HG02884 (cell line): ENCODE measurements at regions not wholly inside any gene's neighbourhood (a gene's known extent, or its start where the extent isn't known, plus 50 kb on each side); places are given as distances from the start of the nearest gene placed in this dataset.

Experiments
- ATAC-seq: cut with Tn5 transposase; IDR thresholded peaks from one replicate; pipeline ENCODE4 v1.9.1; 2021; ENCODE audit warnings: mild to moderate bottlenecking, moderate library complexity; ENCODE audit not compliant: unreplicated experiment

DNA sequence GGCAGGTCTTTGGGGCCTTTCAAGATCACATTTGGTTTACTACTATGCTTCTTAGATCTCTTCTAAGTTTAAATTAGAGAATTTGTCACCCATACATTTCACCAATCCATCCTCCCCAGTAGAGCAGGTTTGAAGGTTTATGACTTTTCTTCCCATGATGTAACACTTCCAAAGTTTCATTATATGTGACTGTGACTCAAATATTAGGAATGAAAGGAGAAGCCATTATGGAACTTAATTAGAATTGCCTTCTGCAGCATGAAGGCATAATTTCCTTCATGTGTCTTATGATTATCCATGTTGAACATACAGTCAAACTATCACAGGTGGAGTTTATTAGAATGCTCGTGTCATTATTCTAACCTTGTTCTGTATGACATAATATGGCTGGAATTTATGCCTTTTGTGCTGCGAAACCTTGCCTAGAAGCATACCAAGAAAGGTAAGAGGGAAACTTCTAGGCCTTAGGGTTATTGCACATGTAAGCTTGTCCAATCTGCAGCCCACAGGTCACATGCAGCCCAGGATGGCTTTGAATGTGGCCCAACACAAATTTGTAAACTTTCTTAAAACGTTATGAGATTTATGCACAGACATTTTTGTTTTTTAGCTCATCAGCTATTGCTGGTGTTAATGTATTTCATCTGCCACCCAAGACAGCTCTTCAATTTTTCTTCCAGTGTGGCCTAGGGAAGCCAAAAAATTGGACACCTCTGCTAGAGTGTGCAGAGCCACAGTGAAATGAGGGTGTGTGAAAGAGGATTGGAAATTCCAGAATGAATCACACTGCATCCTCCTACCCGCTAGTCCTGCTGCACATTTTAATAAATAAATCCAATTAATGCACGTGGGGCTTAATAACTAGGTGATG, 133.6 kb downstream of the TMEM26 start:
- ATAC-seq: no peak

DNA sequence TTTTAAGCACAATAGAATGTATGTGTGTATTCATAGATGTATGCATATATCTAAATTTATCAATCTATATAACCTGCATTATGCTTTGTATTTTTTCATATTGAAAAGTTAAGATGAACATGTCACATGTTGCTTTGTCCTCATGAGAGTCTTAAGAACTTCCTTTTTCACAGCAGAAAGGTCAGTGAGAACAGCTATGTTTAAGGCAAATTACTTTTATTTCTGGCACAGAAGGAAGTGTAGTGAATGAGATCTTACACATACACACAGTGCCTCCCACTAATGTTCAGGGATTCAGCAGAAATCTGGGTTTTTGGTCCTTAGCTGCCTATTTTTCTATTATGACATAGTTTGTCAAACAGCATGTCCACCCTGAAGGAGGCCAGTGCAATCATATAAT, 134.8 kb downstream of the TMEM26 start:
- no peak for ATAC-seq

DNA sequence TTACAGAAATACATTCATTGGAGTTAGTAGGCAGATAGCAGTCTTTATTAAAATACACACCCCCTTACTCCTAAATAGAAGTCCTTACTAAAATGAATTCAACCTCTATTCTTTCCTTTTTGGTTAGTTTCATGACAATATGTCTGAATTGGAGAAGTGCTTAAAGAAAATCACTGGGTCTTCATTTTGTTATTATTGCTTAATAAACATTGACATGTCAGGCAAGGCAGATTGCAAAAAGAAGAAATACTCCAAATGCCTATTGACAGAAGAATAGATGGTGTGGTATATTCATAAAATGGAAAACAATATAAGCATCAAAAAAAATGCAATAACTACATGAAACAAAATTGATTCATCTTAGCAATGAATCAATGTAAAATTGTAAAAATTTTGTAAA, 135.5 kb downstream of the TMEM26 start:
- ATAC-seq: no peak

DNA sequence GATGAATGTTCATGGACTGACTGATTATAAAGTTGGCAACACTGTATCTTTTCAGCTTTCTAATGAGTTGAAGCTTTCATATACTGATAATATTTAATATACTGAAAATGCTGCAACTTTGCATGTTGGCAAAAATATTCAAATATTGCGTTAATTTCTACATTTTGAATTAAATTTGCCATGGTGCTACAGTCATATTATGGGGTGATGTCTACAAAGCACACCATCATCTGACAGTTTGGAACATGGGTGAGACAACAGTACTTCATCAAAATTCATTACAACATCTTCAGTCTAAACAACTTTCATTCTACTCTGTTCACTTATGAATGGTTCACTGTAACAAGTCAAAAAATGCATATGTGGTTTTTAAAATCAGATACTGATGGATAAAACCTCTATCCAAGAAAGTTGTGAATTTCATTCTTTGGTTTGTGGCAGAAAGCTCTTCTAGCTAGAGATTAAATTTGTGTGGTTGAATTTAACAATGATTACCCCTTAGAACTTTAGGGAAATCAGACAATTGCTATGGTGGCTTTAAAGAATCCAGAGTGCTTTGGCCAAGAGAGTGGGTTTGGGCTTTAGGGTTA, 136.4 kb downstream of the TMEM26 start:
- ATAC-seq: no peak

DNA sequence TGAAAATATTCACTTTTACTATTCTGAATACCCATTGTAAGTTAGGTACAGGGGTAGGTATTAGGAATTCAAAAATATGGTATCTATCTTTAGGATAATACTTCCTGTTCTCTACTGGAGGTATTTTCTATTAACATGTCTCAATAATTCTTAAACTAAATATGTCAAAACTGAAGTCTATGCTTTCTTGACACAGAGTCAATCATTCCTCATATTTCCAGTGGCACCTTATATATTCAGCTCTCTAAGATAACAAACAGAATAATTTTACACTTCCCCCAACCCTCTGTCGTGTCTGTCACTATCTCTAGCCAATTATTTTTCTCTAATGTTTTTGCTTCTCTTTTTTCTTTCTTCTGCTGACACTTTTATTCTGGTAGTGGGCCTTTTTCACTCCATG, 138.9 kb downstream of the TMEM26 start:
- ATAC-seq: no peak

DNA sequence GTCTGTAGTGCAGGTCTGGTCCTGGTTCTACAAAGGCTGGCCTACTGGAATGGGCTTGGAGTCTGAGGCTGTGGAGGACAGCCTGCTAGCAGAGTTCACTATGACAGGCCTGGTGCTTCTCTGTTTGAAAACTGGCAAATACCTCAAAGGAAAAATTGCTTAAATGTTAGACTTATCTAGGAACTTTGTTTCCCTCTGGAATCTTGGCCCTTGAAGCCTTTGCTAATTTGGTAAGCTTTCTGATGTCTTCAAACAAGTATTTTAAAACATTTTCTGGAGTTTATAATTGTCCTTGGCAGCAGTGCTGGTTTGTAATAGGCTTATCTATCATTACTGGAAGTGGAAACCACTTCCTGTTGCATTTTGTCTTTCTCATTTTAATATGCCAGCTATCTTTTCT, 139.7 kb downstream of the TMEM26 start:
- ATAC-seq: no peak

DNA sequence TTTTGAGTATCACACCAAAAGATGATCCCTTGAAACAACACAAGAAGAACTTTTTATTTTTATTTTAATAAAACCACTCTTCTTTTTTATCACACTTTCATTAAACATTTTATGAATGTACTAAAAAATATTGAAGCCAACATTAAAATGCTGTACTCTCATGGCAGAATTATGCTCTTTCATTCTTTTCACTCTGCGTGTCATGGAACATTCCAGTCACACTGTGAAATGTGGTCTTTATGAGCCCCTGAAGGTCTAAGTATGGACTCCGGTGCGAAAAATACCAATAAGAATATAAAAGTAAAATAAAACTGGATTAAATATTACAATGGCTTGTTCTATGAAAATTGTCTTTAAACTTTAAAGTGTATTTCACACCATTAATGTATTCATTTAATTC, 148.4 kb downstream of the TMEM26 start:
- ATAC-seq: no peak

GRCh38 chr10:61302124-61302523, 151.1 kb downstream of the TMEM26 start:
- ATAC-seq: no peak

DNA sequence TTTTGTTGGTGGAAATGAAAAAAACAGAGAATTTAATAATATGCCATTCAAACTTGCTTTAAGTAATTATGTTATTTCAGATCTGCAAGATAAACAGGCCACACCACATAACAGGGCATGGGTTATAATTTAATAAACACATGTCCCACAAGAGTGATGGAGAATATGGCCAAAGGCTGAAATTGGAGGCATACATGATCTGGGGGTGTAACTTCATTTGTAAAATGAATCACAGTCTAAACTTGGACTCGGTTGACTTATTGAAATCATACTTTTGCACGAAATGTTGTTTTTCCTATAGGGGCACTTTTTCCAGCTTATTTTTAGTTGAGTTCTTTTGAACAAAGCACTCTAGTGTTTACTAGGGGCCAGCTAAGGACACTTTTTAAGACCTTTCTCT, 151.6 kb downstream of the TMEM26 start:
- no peak for ATAC-seq

DNA sequence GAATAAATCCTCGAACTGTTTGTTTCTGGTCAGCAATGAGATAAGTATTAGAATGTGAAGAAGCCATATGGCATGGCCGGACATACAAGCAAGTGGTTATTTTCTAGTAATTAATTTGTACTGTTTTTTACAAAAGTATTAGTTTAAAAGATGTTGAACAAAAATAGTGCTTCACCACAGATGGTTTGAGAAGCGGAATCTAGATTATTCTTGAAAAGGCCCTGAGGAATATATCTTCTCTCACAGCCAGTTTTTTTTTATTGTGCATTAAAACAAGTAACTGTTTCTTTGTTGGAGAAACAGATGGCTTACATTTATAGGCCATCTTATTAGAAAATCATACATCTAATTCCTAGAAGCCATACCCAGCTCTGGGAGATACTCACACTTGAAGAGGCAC, 153.3 kb downstream of the TMEM26 start:
- ATAC-seq: no peak

GRCh38 chr10:61299156-61299555, 154.0 kb downstream of the TMEM26 start:
- no peak for ATAC-seq

DNA sequence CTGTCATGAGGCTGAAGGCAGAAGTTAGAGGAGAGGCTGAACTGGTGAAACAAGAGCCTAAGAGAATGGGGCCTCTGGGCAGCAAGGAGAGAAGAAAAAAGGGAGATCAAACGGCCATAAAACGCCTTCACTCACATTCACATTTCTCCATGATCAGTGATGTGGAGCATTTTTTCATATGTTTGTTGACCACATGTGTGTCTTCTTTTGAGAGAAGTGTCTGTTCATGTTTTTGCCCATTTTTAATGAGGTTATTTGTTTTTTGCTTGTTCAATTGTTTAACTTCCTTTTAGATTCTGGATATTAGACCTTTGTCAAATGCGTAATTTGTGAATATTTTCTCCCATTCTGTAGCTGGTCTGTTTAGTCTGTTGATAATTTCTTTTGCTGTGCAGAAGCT, 155.0 kb downstream of the TMEM26 start:
- no peak for ATAC-seq

GRCh38 chr10:61296161-61296560, 157.0 kb downstream of the TMEM26 start:
- no peak for ATAC-seq

GRCh38 chr10:61294131-61294530, 159.1 kb downstream of the TMEM26 start:
- ATAC-seq: no peak

- ATAC-seq: no peak
These were observed 163.4 kb downstream of the TMEM26 start for GRCh38 chr10:61289813-61290212.

DNA sequence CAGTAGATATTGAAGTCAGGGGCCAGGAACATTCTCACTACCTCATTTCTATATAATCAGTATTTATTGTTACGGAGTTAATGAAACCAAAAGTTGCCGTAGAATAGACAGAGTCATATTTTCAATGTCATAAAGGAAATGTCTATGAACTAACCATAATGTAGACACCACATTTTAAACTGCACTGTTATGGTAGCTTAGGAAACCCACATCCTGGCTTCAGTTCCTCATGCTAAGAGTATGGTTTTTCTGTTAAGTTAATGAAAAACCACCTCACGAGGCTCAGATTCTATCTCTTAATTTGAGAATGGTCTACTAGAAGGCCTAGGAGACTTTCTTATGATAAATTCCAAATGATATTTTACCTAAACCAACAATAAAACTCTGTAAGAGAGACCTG, 166.5 kb downstream of the TMEM26 start:
- peak; percentile 100 for ATAC-seq

- ATAC-seq: no peak
These were observed 167.4 kb downstream of the TMEM26 start for GRCh38 chr10:61285749-61286148.

GRCh38 chr10:61284222-61284890, 168.8 kb downstream of the TMEM26 start:
- ATAC-seq: no peak

DNA sequence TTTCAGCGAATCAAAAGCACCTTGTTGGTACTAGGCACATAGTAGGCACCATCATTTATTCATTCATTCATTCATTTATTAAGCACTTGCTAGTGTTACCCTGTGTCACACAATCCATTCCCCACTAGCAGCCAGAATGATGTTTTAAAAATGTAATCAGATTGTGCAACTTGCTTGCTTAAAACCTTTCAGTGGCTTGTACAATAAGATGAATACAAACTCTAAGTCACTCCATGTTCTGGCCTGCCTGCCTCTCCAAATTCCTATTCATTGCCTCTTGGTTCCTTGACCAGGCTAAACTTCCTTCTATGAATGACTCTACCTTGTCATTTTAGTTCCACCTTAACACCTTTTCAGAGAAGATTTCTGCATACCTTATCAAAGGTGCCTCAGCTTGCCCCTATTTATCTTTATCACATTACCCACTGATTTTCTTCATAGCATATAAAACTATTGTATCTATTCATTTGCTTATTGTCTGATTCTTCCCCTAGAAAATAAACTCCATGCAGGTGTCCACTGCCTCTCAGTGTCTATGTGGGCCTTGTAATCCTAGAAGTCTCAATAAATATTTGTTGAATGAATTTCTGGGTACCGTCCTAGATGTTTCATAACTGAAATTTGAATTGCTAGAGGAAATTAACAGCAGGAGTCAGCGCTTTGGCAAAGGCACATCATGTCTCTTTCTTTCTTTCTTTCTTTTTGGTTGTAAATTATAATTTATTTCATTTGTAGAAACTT, 169.5 kb downstream of the TMEM26 start:
- ATAC-seq: no peak

DNA sequence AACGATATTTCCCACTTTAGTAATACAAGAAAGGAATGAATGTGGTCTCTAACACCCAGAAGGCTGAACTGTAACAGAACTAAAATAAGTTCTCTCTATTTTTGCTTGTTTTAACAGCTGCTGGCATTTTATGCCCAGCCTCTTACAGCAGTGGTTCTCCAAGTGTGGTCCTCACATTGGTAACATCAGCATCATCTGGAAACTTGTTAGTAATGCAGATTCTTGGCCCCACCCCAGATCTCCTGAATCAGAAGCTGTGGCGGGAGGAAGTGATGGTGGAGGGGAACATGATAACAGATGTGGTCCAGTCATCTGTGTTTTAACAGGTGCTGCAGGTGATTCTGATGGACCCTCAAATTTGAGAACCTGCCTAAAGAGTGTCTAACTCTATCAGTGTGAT, 170.1 kb downstream of the TMEM26 start:
- no peak for ATAC-seq

- no peak for ATAC-seq
These were observed 172.9 kb downstream of the TMEM26 start for GRCh38 chr10:61280303-61280702.
